OCI-LY7 (cell line): ENCODE measurements at regions not wholly inside any gene's neighbourhood (a gene's known extent, or its start where the extent isn't known, plus 50 kb on each side); places are given as distances from the start of the nearest gene placed in this dataset.

Experiments
- BruUV-seq: library from RNA; stranded (reverse); fragments of 400-500 nt; replicated peaks from 2 replicates; lab custom pipeline; 2021; lab: Mats Ljungman, UMichigan
- CTCF ChIA-PET: fragments of 300-600 bp; sonication (Branson Sonifier 250); formaldehyde crosslinking; loops from one replicate; lab custom pipeline; 2022; ENCODE audit warnings: antibody characterized with exemption; ENCODE audit not compliant: unreplicated experiment; lab: Charles Lee
- POLR2A ChIA-PET: fragments of 300-600 bp; sonication (Branson Sonifier 250); formaldehyde crosslinking; loops from one replicate; lab custom pipeline; 2022; ENCODE audit warnings: antibody characterized with exemption; lab: Charles Lee
- DNase-seq: peaks from one replicate; pipeline ENCODE4 v3.0.0-alpha.2; 2015; ENCODE audit warnings: low spot score
- H2AFZ ChIP-seq: fragments of 200-600 bp; sonication (generic), shearing (Covaris generic); 2 replicates; pipeline ENCODE4 v1.6.1; 2014; ENCODE audit warnings: mild to moderate bottlenecking, antibody characterized with exemption, low read length, moderate library complexity
- H3K27ac ChIP-seq: fragments of 200-600 bp; sonication (generic); 2 replicates; pipeline ENCODE4 v1.5.1; 2014; ENCODE audit warnings: mixed run types, low read depth, mild to moderate bottlenecking, moderate library complexity, low read length, inconsistent platforms; ENCODE audit not compliant: poor library complexity, severe bottlenecking
- H3K36me3 ChIP-seq: fragments of 200-600 bp; sonication (generic); 2 replicates; pipeline ENCODE4 v1.6.1; 2014; ENCODE audit warnings: mild to moderate bottlenecking, antibody characterized with exemption, low read length, moderate library complexity, mixed read lengths; ENCODE audit not compliant: insufficient read depth
- H3K4me1 ChIP-seq: fragments of 200-600 bp; sonication (generic); 2 replicates; pipeline ENCODE4 v1.5.1; 2014; ENCODE audit warnings: mild to moderate bottlenecking, low read length; ENCODE audit not compliant: insufficient read depth, poor library complexity, severe bottlenecking
- H3K4me2 ChIP-seq: fragments of 200-600 bp; sonication (generic); 2 replicates; pipeline ENCODE4 v1.6.1; 2014; ENCODE audit warnings: mild to moderate bottlenecking, low read length
- H3K4me3 ChIP-seq: fragments of 200-600 bp; sonication (generic); 2 replicates; pipeline ENCODE4 v1.5.1; 2014; ENCODE audit warnings: mild to moderate bottlenecking, low read depth, low read length; ENCODE audit not compliant: poor library complexity, severe bottlenecking
- H3K79me2 ChIP-seq: fragments of 200-600 bp; sonication (generic); 2 replicates; pipeline ENCODE4 v1.6.1; 2016; ENCODE audit warnings: low read depth, mild to moderate bottlenecking, low read length, moderate library complexity, mixed read lengths; ENCODE audit not compliant: insufficient read depth
- H3K9me2 ChIP-seq: fragments of 200-600 bp; sonication (generic); 2 replicates; pipeline ENCODE4 v1.6.1; 2016; ENCODE audit warnings: mild to moderate bottlenecking, low read length, mixed read lengths; ENCODE audit not compliant: insufficient read depth
- H3K9me3 ChIP-seq: fragments of 200-600 bp; sonication (generic); 2 replicates; pipeline ENCODE4 v1.6.1; 2014; ENCODE audit warnings: mild to moderate bottlenecking, mixed run types, low read length, mixed read lengths
- H4K20me1 ChIP-seq: fragments of 200-600 bp; sonication (generic); 2 replicates; pipeline ENCODE4 v1.6.1; 2014; ENCODE audit warnings: mild to moderate bottlenecking, antibody characterized with exemption, low read length, moderate library complexity, mixed read lengths; ENCODE audit not compliant: insufficient read depth
- EZH2phosphoT487 ChIP-seq: fragments of 200-600 bp; sonication (generic); IDR thresholded peaks from 2 replicates; pipeline ENCODE4 v1.6.1; 2018; ENCODE audit warnings: low read depth, borderline replicate concordance, mild to moderate bottlenecking, mixed run types, antibody characterized with exemption, low read length, moderate library complexity, mixed read lengths
- intact Hi-C: fragments of 100-400 bp; cut with micrococcal nuclease; formaldehyde crosslinking; loops from one replicate; pipeline ENCODE4 v1.10.0; 2022; ENCODE audit not compliant: unreplicated experiment
- TF ChIP-seq, protein P1 (sequence below): fragments of 200-600 bp; sonication (generic); conservative IDR thresholded peaks from 2 replicates; pipeline ENCODE4 v1.5.1; 2014; ENCODE audit warnings: mild to moderate bottlenecking, antibody characterized with exemption, low read length, moderate library complexity, mixed read lengths

DNA sequence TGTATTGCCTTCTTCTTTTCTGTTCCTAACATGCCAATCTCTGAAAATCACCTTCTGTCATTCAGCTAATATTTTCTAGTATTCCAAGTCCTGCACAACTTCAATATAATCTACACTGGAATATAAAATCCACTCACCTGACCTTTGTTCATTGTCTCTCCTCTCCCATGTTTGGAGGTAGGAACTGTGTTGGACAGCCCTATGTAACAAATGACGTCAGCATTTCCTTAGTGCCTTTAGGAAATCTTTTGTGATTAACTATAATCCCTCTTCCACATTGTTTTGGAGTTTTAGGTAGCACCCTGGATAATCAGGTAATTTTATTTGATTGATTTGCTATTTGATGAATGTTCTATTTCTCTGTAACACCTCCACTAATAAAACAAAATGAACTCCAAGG, 814.8 kb upstream of the PRKX start:
- no peak overlapping the region for H3K4me2 ChIP-seq
- H3K79me2 ChIP-seq, result no peaks in the 10 kb centered on the region
- no peak overlapping the region for H3K4me3 ChIP-seq
- intact Hi-C loops, result no loop called here
- BruUV-seq, result no TSS peak
- no peaks in the 10 kb centered on the region for H3K36me3 ChIP-seq
- H3K4me1 ChIP-seq, result no peaks in the 10 kb centered on the region
- CTCF ChIA-PET, result no interaction called here
- no peaks in the 10 kb centered on the region for H3K9me2 ChIP-seq
- H2AFZ ChIP-seq, result no peak overlapping the region
- no peak for TF ChIP-seq EZH2phosphoT487
- TF ChIP-seq, protein P1, sequence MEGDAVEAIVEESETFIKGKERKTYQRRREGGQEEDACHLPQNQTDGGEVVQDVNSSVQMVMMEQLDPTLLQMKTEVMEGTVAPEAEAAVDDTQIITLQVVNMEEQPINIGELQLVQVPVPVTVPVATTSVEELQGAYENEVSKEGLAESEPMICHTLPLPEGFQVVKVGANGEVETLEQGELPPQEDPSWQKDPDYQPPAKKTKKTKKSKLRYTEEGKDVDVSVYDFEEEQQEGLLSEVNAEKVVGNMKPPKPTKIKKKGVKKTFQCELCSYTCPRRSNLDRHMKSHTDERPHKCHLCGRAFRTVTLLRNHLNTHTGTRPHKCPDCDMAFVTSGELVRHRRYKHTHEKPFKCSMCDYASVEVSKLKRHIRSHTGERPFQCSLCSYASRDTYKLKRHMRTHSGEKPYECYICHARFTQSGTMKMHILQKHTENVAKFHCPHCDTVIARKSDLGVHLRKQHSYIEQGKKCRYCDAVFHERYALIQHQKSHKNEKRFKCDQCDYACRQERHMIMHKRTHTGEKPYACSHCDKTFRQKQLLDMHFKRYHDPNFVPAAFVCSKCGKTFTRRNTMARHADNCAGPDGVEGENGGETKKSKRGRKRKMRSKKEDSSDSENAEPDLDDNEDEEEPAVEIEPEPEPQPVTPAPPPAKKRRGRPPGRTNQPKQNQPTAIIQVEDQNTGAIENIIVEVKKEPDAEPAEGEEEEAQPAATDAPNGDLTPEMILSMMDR, result no peak
- POLR2A ChIA-PET, result no interaction called here
- no peak overlapping the region for H3K27ac ChIP-seq
- no peaks in the 10 kb centered on the region for H3K9me3 ChIP-seq
- no peaks in the 10 kb centered on the region for H4K20me1 ChIP-seq
- DNase-seq, result no peak

DNA sequence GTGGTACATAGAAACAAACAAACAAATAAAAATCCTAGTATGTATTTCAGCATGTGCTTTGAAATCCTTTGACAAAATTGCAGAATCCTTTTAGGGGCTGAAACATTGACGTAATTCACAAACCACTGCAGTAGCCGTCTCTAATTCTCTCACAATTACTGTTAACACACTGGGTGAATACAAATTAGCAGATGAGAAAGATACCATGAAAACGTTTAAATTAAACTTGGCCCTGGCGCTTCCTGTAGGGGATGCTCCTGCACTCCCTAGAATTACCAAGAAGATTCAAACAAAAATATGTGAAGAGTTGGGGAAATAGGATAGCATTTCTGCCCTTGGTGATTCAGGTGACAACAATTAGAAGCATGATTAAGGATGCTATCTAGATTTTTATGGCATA, 772.5 kb upstream of the PRKX start:
- H3K9me3 ChIP-seq, result no peaks in the 10 kb centered on the region
- POLR2A ChIA-PET, result no interaction called here
- CTCF ChIA-PET, result no interaction called here
- no peaks in the 10 kb centered on the region for H4K20me1 ChIP-seq
- H2AFZ ChIP-seq, result no peak overlapping the region
- H3K27ac ChIP-seq, result no peak overlapping the region
- TF ChIP-seq EZH2phosphoT487, result no peak
- TF ChIP-seq, protein P1, result no peak
- no peaks in the 10 kb centered on the region for H3K4me1 ChIP-seq
- H3K36me3 ChIP-seq, result no peaks in the 10 kb centered on the region
- no peak for DNase-seq
- no peaks in the 10 kb centered on the region for H3K79me2 ChIP-seq
- BruUV-seq, result no TSS peak
- intact Hi-C loops, result no loop called here
- no peak overlapping the region for H3K4me2 ChIP-seq
- no peaks in the 10 kb centered on the region for H3K9me2 ChIP-seq
- no peak overlapping the region for H3K4me3 ChIP-seq

DNA sequence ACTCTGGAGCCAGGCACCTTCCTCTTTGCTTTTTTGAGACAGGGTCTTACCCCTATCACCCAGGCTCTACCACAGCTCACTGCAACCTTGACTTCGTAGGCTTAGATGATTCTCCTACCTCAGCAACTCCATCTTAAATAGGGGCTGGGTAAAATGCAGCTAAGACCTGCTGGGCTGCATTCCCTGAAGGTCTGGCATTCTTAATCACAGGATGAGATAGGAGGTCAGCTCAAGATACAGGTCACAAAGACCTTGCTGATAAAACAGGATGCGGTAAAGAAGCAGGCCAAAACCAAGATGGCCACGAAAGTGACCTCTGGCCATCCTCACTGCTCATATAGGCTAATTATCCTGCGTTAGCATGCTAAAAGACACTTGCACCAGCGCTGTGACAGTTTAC, 770.8 kb upstream of the PRKX start:
- H3K4me2 ChIP-seq, result no peak overlapping the region
- H2AFZ ChIP-seq, result no peak overlapping the region
- H3K9me2 ChIP-seq, result no peaks in the 10 kb centered on the region
- no peak for TF ChIP-seq EZH2phosphoT487
- TF ChIP-seq, protein P1, result no peak
- no peak overlapping the region for H3K27ac ChIP-seq
- no peaks in the 10 kb centered on the region for H3K36me3 ChIP-seq
- intact Hi-C loops, result no loop called here
- no TSS peak for BruUV-seq
- H3K79me2 ChIP-seq, result no peaks in the 10 kb centered on the region
- ChIA-PET CTCF (no interaction called here), POLR2A (no interaction called here)
- H3K9me3 ChIP-seq, result no peaks in the 10 kb centered on the region
- DNase-seq, result no peak
- no peaks in the 10 kb centered on the region for H4K20me1 ChIP-seq
- H3K4me3 ChIP-seq, result no peak overlapping the region
- H3K4me1 ChIP-seq, result no peaks in the 10 kb centered on the region
